ENCODE measurements at regions not wholly inside any gene's neighbourhood (a gene's known extent, or its start where the extent isn't known, plus 50 kb on each side); places are given as distances from the start of the nearest gene placed in this dataset.

DNA sequence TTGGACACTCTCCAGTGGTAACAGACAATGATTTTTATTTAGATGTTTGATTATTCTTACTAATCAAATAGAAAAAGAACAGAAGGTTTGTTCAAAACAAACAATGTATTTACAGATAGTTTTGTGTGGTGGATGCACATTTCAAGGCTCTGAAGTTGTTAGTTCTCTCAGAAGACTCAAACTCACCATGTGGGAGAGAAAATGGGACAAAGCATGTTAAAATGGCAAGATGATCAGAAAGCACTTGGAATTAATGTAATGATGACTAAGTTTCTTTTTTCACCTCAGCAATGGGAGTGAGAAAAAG lies 450.5 kb upstream of the KCNMB2 start:
- DNase-seq (ENCODE audit: low read depth) = no peak
- H3K4me3 ChIP-seq (ENCODE audit: control insufficient read depth, low read depth, low read length) = no peak overlapping the region
- TF ChIP-seq, protein P1, sequence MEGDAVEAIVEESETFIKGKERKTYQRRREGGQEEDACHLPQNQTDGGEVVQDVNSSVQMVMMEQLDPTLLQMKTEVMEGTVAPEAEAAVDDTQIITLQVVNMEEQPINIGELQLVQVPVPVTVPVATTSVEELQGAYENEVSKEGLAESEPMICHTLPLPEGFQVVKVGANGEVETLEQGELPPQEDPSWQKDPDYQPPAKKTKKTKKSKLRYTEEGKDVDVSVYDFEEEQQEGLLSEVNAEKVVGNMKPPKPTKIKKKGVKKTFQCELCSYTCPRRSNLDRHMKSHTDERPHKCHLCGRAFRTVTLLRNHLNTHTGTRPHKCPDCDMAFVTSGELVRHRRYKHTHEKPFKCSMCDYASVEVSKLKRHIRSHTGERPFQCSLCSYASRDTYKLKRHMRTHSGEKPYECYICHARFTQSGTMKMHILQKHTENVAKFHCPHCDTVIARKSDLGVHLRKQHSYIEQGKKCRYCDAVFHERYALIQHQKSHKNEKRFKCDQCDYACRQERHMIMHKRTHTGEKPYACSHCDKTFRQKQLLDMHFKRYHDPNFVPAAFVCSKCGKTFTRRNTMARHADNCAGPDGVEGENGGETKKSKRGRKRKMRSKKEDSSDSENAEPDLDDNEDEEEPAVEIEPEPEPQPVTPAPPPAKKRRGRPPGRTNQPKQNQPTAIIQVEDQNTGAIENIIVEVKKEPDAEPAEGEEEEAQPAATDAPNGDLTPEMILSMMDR (IDR thresholded peaks at IDR 0.05; ENCODE audit: control insufficient read depth, insufficient read depth, low read depth, low read length, missing control alignments) = no peak

DNA sequence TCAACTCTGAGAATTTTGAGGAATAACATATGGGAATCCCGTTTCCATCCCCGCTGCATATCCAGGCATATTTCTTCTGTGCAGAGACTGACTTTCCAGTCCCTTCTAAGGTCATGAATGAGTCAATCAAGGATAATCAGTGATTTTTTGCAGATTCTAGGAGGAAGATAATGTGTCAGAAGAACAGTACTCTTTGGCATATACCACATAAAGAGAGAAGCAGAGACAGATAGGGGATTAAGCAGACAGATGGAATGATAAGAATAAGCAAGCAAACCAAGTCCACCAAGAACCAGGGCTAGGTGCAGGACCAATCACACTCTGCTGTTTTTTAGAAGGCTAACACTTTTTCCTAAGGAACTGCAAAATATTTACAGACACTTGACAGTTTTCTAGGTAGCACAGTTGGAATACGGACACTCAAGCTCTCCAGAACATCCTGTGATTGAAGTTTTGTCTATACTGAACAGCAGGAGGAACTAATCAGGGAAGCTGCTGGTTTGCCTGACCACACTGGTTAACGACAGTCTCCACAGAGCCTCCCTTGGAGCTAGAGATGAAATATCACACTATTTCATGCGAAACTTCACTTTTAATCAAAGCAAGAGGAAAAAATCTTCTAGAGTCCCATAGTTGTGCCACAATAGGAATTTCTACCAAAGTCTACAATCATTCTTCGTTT lies 450.0 kb upstream of the KCNMB2 start:
- TF ChIP-seq, protein P1 (IDR thresholded peaks at IDR 0.05; ENCODE audit: control insufficient read depth, insufficient read depth, low read depth, low read length, missing control alignments) = no peak
- no peak for DNase-seq (ENCODE audit: low read depth)
- no peak overlapping the region for H3K4me3 ChIP-seq (ENCODE audit: control insufficient read depth, low read depth, low read length)

DNA sequence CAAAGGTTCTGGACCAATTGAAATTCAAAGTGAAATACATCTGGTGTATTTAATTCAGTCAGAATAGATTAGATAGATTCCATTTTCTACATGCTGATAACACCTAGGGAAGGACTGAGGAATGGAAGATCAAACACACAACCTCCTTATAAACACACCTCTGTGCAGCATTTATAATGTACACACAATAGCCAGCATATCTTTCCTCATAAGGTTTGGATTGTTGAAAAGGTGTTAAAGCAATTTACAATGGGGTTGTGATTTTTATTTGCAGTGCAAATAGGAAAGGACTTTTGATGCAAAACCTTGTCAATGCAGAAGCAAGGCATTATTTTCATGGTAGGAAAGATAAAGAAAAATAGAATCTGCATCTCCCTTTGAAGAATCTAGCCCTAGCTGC lies 448.9 kb upstream of the KCNMB2 start:
- no peak overlapping the region for H3K4me3 ChIP-seq (ENCODE audit: control insufficient read depth, low read depth, low read length)
- TF ChIP-seq, protein P1 (IDR thresholded peaks at IDR 0.05; ENCODE audit: control insufficient read depth, insufficient read depth, low read depth, low read length, missing control alignments) = no peak
- DNase-seq (ENCODE audit: low read depth) = no peak

DNA sequence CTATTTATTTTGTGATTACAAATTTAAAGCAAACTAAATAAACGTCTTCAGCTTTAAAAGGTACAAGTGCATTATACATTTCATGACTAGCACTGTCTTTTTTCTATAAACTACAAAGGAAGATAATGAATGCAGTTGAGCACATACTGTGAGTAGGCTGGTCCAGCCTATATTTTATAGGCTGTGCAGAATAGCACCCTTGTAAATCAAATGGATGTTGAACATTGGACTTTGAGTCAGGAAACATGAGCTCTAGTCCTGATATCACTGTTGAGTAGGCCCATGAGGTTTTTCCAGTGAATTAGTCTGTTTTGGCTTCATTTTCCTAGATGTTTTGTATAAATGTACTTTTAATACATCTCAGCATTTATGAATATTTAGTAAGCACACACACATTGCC lies 447.3 kb upstream of the KCNMB2 start:
- DNase-seq (ENCODE audit: low read depth) = no peak
- TF ChIP-seq, protein P1 (IDR thresholded peaks at IDR 0.05; ENCODE audit: control insufficient read depth, insufficient read depth, low read depth, low read length, missing control alignments) = no peak
- H3K4me3 ChIP-seq (ENCODE audit: control insufficient read depth, low read depth, low read length) = no peak overlapping the region

DNA sequence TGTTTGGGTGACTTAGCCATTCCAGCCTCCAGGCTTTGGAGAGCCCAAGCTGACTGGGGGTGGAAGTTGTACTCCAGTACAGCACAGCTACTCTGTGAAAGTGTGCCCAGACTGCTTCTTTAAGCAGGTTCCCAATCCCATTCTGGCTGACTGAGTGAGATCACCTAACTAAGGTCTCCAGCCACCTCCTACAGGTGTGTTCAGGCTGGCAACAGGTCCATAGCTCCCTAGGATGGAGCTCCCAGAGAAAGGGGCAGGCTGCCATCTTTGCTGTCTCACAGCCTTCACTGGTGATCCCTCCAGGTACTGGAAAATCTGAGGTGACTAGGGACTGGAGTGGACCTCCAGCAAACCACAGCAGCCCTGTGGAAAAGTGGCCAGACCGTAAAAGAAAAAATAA lies 445.3 kb upstream of the KCNMB2 start:
- no peak for DNase-seq (ENCODE audit: low read depth)
- H3K4me3 ChIP-seq (ENCODE audit: control insufficient read depth, low read depth, low read length) = no peak overlapping the region
- TF ChIP-seq, protein P1 (IDR thresholded peaks at IDR 0.05; ENCODE audit: control insufficient read depth, insufficient read depth, low read depth, low read length, missing control alignments) = no peak

DNA sequence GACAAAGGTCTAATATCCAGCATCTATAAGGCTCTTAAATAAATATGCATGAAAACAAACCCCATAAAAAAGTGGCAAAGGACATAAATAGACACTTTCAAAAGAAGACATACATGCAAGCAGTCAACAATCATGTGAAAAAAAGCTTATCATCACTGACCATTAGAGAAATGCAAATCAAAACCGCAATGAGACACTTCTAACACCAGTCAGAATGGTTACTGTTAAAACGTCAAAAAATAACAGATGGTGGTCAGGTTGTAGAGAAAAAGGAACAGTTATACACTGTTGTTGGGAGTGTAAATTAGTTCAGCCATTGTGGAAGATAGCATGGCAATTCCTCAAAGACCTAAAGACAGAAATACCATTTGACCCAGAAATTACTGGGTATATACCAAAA lies 440.7 kb upstream of the KCNMB2 start:
- no peak for DNase-seq (ENCODE audit: low read depth)
- no peak overlapping the region for H3K4me3 ChIP-seq (ENCODE audit: control insufficient read depth, low read depth, low read length)
- TF ChIP-seq, protein P1 (IDR thresholded peaks at IDR 0.05; ENCODE audit: control insufficient read depth, insufficient read depth, low read depth, low read length, missing control alignments) = no peak

DNA sequence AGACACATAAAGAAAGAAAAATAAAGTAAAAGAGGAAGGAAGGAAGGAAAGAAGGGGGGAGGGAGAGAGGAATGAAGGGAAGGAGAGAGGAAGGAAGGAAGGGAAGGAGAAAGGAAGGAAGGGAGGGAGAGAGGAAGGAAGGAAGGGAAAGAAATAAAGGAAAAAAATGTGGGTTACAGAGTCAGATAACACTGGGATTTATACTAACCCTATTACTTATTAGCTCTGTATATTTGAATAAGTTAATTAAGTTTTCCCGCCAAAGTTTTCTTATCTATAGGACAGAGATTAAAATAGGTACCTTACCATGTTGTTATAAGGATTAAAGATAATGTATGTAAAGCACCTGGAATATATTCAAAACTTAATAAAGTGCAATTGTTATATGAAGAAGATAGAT lies 439.3 kb upstream of the KCNMB2 start:
- TF ChIP-seq, protein P1 (IDR thresholded peaks at IDR 0.05; ENCODE audit: control insufficient read depth, insufficient read depth, low read depth, low read length, missing control alignments) = no peak
- no peak for DNase-seq (ENCODE audit: low read depth)
- H3K4me3 ChIP-seq (ENCODE audit: control insufficient read depth, low read depth, low read length) = no peak overlapping the region
